ENCODE measurements at regions not wholly inside any gene's neighbourhood (a gene's known extent, or its start where the extent isn't known, plus 50 kb on each side); places are given as distances from the start of the nearest gene placed in this dataset.

DNA sequence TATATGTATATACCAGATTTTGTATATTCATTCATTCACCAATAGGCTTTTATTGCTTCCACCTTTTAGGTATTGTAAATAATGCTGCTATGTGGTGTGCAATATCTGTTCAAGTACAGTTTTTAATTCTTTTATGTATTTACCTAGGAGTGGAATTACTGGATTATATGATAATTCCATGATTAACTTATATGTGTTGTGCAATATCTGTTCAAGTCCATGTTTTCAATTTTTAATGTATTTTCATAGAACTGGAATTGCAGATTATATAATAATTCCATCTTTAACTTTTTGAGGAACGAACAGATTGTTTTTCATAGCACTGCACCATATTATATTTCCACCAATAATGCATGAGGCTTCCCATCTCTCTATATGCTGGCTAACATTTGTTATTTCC is 50.6 kb upstream of the L3MBTL4 start:
- H3K9me3 ChIP-seq (ENCODE audit: control insufficient read depth in 2 of 2, insufficient read depth in 1 of 2, low read depth in 1 of 2, low read length in 1 of 2) = no peaks in the 10 kb centered on the region
- H3K4me1 ChIP-seq (ENCODE audit: control insufficient read depth in 2 of 2, insufficient read depth in 2 of 2, low read length in 1 of 2) = no peaks in the 10 kb centered on the region
- no peaks in the 10 kb centered on the region for H3K27me3 ChIP-seq (ENCODE audit: control insufficient read depth in 1 of 2, insufficient read depth in 2 of 2, low read length in 2 of 2)
- 74 to 79% methylated on average over 1 of the region's 1 CpG for WGBS, 2 donors
- H3K36me3 ChIP-seq (ENCODE audit: control insufficient read depth in 2 of 2, insufficient read depth in 2 of 2, low read length in 1 of 2) = no peaks in the 10 kb centered on the region
- no peak overlapping the region for H3K4me3 ChIP-seq (ENCODE audit: low read depth in 1 of 2, low read length in 2 of 2)
- H3K27ac ChIP-seq (ENCODE audit: low read depth in 2 of 2, low read length in 1 of 2) = no peak overlapping the region

DNA sequence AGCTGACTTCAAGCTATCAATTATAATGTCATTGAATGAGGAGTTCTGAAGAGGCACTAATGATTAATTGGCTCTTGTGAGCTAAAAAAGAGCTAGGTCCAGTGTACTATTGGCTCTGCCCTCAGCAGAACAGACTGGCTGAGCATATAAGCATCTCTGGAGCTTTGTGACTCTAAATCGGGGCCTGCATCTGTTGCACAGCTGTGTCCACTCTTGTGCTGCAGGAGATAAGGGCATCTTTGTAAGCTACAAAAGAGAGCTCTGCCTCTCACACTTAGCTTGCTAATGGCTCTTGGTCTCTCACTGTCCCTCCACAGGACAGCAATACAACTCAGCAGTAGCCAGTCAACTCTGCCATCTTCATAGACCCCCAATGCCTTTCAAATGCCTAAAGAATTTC is 61.5 kb upstream of the L3MBTL4 start:
- 58 to 64% methylated on average over 1 of the region's 1 CpG for WGBS, 2 donors
- peaks cover 0 to 2% of the 10 kb centered on the region in 2 donors for H3K9me3 ChIP-seq (ENCODE audit: control insufficient read depth in 2 of 2, insufficient read depth in 1 of 2, low read depth in 1 of 2, low read length in 1 of 2)
- H3K4me3 ChIP-seq (ENCODE audit: low read depth in 1 of 2, low read length in 2 of 2) = no peak overlapping the region
- H3K4me1 ChIP-seq (ENCODE audit: control insufficient read depth in 2 of 2, insufficient read depth in 2 of 2, low read length in 1 of 2) = peaks cover 3% of the 10 kb centered on the region in 2 donors
- no peaks in the 10 kb centered on the region for H3K27me3 ChIP-seq (ENCODE audit: control insufficient read depth in 1 of 2, insufficient read depth in 2 of 2, low read length in 2 of 2)
- H3K36me3 ChIP-seq (ENCODE audit: control insufficient read depth in 2 of 2, insufficient read depth in 2 of 2, low read length in 1 of 2) = no peaks in the 10 kb centered on the region
- peak overlapping the region in 1 of 2 donors; percentile 42 for H3K27ac ChIP-seq (ENCODE audit: low read depth in 2 of 2, low read length in 1 of 2)

DNA sequence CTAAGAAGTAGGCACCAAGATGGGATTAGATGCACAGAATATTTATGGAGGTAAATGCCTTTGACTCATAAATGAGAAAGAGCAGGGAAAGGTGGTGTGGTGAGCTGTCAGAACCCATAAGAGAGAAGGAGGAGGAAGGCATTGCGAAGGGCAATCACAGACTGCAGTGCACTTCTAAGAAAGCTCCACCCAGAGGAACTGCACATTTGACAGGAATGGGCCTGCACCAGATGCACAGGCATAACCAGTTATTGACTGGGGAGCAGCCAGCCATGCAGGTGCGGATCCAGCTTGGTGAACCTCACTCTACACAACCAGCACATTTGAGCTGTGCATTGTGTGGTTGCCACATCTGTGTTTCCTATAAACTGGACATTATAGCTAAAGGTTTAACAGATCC is 62.2 kb upstream of the L3MBTL4 start:
- peaks cover 0 to 2% of the 10 kb centered on the region in 2 donors for H3K9me3 ChIP-seq (ENCODE audit: control insufficient read depth in 2 of 2, insufficient read depth in 1 of 2, low read depth in 1 of 2, low read length in 1 of 2)
- 56 to 65% methylated on average over 2 of the region's 2 CpGs for WGBS, 2 donors
- H3K36me3 ChIP-seq (ENCODE audit: control insufficient read depth in 2 of 2, insufficient read depth in 2 of 2, low read length in 1 of 2) = no peaks in the 10 kb centered on the region
- H3K27me3 ChIP-seq (ENCODE audit: control insufficient read depth in 1 of 2, insufficient read depth in 2 of 2, low read length in 2 of 2) = no peaks in the 10 kb centered on the region
- peak overlapping the region; percentile 8 to 42 for H3K27ac ChIP-seq (ENCODE audit: low read depth in 2 of 2, low read length in 1 of 2)
- H3K4me3 ChIP-seq (ENCODE audit: low read depth in 1 of 2, low read length in 2 of 2) = no peak overlapping the region
- H3K4me1 ChIP-seq (ENCODE audit: control insufficient read depth in 2 of 2, insufficient read depth in 2 of 2, low read length in 1 of 2) = peaks cover 3% of the 10 kb centered on the region in 2 donors

DNA sequence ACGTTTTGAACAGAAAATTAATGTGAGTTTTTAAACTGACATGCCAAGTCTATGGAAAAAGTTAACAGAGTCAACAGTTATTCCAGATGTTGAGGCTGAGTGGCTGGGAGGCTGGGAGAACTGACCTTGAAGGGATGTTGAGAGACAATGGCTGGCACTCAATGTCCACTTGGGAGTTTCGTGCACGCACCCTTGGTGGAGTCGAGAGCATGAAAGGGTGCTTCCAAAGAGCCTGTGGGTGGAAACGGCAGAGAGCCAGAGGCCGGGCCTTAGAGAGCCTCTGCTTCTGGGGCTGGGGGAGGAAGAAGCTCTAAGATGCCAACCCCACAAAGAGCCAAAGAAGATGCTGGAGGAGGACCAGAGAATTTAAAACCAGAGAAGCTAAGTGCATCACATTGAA is 63.4 kb upstream of the L3MBTL4 start:
- Histone ChIP-seq H3K27ac (ENCODE audit: low read depth in 2 of 2, low read length in 1 of 2) (no peak overlapping the region), H3K4me3 (ENCODE audit: low read depth in 1 of 2, low read length in 2 of 2) (no peak overlapping the region), H3K27me3 (ENCODE audit: control insufficient read depth in 1 of 2, insufficient read depth in 2 of 2, low read length in 2 of 2) (no peaks in the 10 kb centered on the region), H3K36me3 (ENCODE audit: control insufficient read depth in 2 of 2, insufficient read depth in 2 of 2, low read length in 1 of 2) (no peaks in the 10 kb centered on the region), H3K4me1 (ENCODE audit: control insufficient read depth in 2 of 2, insufficient read depth in 2 of 2, low read length in 1 of 2) (peaks cover 3% of the 10 kb centered on the region in 2 donors), H3K9me3 (ENCODE audit: control insufficient read depth in 2 of 2, insufficient read depth in 1 of 2, low read depth in 1 of 2, low read length in 1 of 2) (peaks cover 0 to 1% of the 10 kb centered on the region in 2 donors)
- 63 to 66% methylated on average over 6 of the region's 6 CpGs for WGBS, 2 donors

DNA sequence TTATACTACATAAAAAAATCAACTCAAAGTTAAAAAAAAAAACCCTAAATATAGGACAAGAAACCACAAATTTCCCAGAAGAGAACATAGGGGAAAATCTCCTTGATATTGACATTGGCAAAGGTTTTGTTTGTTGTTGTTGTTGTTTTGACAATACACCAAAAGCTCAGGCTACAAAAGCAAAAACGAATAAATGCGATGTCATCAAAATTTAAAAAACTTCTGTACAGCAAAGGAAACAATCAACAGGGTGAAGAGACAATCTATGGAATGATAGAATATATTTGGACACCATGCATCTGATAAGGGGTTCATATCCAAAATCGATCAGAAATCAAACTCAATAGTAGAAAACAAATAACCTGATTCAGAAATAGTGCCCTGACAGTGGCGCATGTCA is 65.0 kb upstream of the L3MBTL4 start:
- no peak overlapping the region for H3K4me3 ChIP-seq (ENCODE audit: low read depth in 1 of 2, low read length in 2 of 2)
- no peak overlapping the region for H3K27ac ChIP-seq (ENCODE audit: low read depth in 2 of 2, low read length in 1 of 2)
- H3K9me3 ChIP-seq (ENCODE audit: control insufficient read depth in 2 of 2, insufficient read depth in 1 of 2, low read depth in 1 of 2, low read length in 1 of 2) = no peaks in the 10 kb centered on the region
- 85 to 90% methylated on average over 4 of the region's 4 CpGs for WGBS, 2 donors
- no peaks in the 10 kb centered on the region for H3K27me3 ChIP-seq (ENCODE audit: control insufficient read depth in 1 of 2, insufficient read depth in 2 of 2, low read length in 2 of 2)
- no peaks in the 10 kb centered on the region for H3K36me3 ChIP-seq (ENCODE audit: control insufficient read depth in 2 of 2, insufficient read depth in 2 of 2, low read length in 1 of 2)
- H3K4me1 ChIP-seq (ENCODE audit: control insufficient read depth in 2 of 2, insufficient read depth in 2 of 2, low read length in 1 of 2) = peaks cover 3 to 6% of the 10 kb centered on the region in 2 donors

DNA sequence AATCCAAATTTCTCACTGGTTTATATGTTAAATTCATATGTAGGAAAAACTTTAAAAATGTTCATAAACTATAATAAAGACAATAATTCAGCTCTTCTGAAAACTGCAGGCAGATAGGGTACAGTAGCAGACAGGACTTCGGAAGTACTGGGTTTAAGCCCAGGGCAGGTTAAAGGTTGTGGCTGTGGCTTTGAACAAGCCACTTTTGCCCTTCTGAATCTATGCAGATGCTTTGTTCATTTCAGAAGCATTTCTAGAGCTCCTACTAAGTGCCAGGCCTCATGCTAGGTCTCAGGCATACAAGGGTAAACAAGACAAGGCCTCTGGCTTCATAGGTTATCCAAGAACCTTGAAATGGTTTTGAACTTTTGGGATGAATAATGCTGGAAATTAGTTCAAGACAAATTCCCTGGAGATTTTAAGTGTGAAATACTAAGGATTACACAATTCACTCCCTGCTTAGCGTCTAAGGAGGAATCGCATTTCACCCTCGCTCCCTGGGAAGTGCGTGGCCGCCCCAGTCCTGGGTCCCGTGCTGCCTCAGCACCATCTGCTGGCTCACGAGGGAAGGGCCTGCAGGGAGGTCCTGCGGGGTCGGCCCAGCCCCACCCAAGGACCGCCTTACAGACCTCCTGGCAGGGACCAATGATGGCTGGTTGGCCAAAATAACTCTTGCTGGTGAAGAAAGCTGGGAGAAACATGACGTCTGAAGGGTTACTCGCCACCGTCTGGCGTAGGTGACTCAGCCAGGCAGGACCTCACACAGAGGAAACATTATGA is 67.7 kb upstream of the L3MBTL4 start:
- Histone ChIP-seq H3K4me1 (ENCODE audit: control insufficient read depth in 2 of 2, insufficient read depth in 2 of 2, low read length in 1 of 2) (peaks cover 0 to 6% of the 10 kb centered on the region in 2 donors), H3K4me3 (ENCODE audit: low read depth in 1 of 2, low read length in 2 of 2) (peak overlapping the region in 1 of 2 donors; percentile 2), H3K36me3 (ENCODE audit: control insufficient read depth in 2 of 2, insufficient read depth in 2 of 2, low read length in 1 of 2) (no peaks in the 10 kb centered on the region), H3K27ac (ENCODE audit: low read depth in 2 of 2, low read length in 1 of 2) (no peak overlapping the region), H3K9me3 (ENCODE audit: control insufficient read depth in 2 of 2, insufficient read depth in 1 of 2, low read depth in 1 of 2, low read length in 1 of 2) (no peaks in the 10 kb centered on the region), H3K27me3 (ENCODE audit: control insufficient read depth in 1 of 2, insufficient read depth in 2 of 2, low read length in 2 of 2) (no peaks in the 10 kb centered on the region)
- WGBS, 2 donors = 21 to 25% methylated on average over 15 of the region's 15 CpGs

DNA sequence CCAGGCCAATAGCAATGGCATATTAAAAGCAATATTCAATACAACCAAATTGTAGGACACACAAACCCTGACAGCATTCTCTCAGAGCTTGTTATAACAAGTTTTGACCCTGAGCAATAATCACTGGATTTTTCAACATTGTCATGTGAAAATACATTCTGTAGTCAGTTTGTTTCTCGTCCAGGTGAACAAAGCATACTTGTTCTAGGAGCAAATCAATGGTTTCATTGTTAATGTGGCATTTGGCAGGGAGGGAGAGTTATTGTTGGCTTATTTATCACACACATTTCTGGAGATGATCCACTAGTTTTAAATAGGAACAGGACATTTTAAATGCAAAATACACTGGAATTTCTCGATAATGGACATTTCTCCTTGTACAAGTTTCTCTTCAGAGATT is 69.9 kb upstream of the L3MBTL4 start:
- H3K4me1 ChIP-seq (ENCODE audit: control insufficient read depth in 2 of 2, insufficient read depth in 2 of 2, low read length in 1 of 2) = peaks cover 0 to 3% of the 10 kb centered on the region in 2 donors
- no peak overlapping the region for H3K27ac ChIP-seq (ENCODE audit: low read depth in 2 of 2, low read length in 1 of 2)
- no peak overlapping the region for H3K4me3 ChIP-seq (ENCODE audit: low read depth in 1 of 2, low read length in 2 of 2)
- no peaks in the 10 kb centered on the region for H3K36me3 ChIP-seq (ENCODE audit: control insufficient read depth in 2 of 2, insufficient read depth in 2 of 2, low read length in 1 of 2)
- H3K27me3 ChIP-seq (ENCODE audit: control insufficient read depth in 1 of 2, insufficient read depth in 2 of 2, low read length in 2 of 2) = no peaks in the 10 kb centered on the region
- H3K9me3 ChIP-seq (ENCODE audit: control insufficient read depth in 2 of 2, insufficient read depth in 1 of 2, low read depth in 1 of 2, low read length in 1 of 2) = no peaks in the 10 kb centered on the region
- WGBS, 2 donors = 44 to 47% methylated on average over 2 of the region's 2 CpGs

DNA sequence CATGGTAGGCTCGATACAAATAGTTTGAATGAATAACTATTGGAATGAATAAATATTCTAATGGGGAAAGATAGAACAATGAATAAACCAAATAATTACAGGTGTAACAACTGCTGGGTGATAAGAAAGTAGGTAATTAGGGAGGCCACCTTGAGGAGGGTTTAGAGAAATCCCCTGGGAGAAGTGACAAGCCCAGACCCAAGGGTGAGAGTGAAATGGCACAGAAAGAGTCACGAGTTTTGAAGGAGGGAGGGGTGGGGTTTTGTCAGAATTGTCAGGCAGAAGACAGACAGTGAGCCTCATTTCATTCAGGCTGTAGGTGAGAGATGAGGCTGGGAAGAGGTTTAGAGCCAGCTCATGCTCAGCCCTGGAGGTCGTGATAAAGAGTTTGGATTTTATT is 71.6 kb upstream of the L3MBTL4 start:
- Histone ChIP-seq H3K36me3 (ENCODE audit: control insufficient read depth in 2 of 2, insufficient read depth in 2 of 2, low read length in 1 of 2) (no peaks in the 10 kb centered on the region), H3K4me3 (ENCODE audit: low read depth in 1 of 2, low read length in 2 of 2) (no peak overlapping the region), H3K27ac (ENCODE audit: low read depth in 2 of 2, low read length in 1 of 2) (no peak overlapping the region), H3K27me3 (ENCODE audit: control insufficient read depth in 1 of 2, insufficient read depth in 2 of 2, low read length in 2 of 2) (no peaks in the 10 kb centered on the region), H3K4me1 (ENCODE audit: control insufficient read depth in 2 of 2, insufficient read depth in 2 of 2, low read length in 1 of 2) (peaks cover 0 to 3% of the 10 kb centered on the region in 2 donors), H3K9me3 (ENCODE audit: control insufficient read depth in 2 of 2, insufficient read depth in 1 of 2, low read depth in 1 of 2, low read length in 1 of 2) (no peaks in the 10 kb centered on the region)
- WGBS, 2 donors = 35 to 50% methylated on average over 3 of the region's 3 CpGs

DNA sequence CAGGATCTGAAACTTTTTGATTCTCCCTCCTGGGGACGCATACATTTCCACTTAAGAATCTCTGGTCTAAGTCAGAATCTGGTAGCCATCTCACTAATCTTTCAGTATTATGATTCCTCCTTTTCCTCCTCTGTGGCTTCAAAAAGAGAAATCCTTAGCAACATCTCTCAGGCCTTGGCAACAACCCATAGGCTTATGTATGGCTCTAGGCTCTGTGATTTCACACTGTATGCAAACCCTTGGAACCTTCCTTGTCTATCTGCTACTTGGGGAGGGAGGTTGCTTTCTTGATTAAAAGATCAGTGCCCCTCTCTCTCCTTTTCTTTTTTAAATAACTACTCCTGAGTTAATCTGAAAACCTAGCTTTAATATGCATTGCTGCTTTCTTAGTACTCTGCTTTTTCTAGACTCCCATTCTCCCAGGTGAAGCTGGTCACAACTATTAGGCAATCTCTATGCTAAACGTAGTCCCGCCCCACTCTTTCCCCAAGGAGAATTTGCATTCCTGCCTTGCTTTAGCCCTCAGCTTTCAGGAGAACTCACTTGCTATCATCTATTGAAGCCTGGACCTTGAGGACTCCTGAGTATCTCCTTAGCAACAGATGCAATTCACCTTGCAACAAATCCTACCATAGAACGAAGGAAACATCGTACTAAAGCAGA is 72.2 kb upstream of the L3MBTL4 start:
- Histone ChIP-seq H3K4me3 (ENCODE audit: low read depth in 1 of 2, low read length in 2 of 2) (no peak overlapping the region), H3K4me1 (ENCODE audit: control insufficient read depth in 2 of 2, insufficient read depth in 2 of 2, low read length in 1 of 2) (peaks cover 0 to 3% of the 10 kb centered on the region in 2 donors), H3K9me3 (ENCODE audit: control insufficient read depth in 2 of 2, insufficient read depth in 1 of 2, low read depth in 1 of 2, low read length in 1 of 2) (no peaks in the 10 kb centered on the region), H3K27me3 (ENCODE audit: control insufficient read depth in 1 of 2, insufficient read depth in 2 of 2, low read length in 2 of 2) (no peaks in the 10 kb centered on the region), H3K27ac (ENCODE audit: low read depth in 2 of 2, low read length in 1 of 2) (no peak overlapping the region), H3K36me3 (ENCODE audit: control insufficient read depth in 2 of 2, insufficient read depth in 2 of 2, low read length in 1 of 2) (no peaks in the 10 kb centered on the region)
- WGBS, 2 donors = 72 to 80% methylated on average over 5 of the region's 5 CpGs

DNA sequence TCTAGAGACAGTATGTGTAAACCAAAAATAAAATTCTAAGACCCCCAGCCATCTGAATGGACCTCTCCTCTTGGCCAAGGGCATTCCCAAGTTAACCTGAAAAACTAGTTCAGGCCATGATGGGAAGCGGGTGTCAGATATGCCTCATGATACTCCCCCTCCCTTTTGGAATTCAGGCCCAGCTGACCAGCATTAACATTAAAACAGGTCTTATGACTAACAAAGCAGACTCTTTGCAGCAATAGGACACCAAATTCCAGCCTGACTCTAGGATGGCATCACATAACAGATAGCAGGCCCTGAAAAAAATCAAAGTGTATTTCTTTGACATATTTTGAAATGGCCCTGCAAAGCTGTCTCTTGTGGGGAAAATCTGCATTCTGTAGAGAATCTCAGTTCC is 73.3 kb upstream of the L3MBTL4 start:
- no peak overlapping the region for H3K4me3 ChIP-seq (ENCODE audit: low read depth in 1 of 2, low read length in 2 of 2)
- no peaks in the 10 kb centered on the region for H3K27me3 ChIP-seq (ENCODE audit: control insufficient read depth in 1 of 2, insufficient read depth in 2 of 2, low read length in 2 of 2)
- H3K4me1 ChIP-seq (ENCODE audit: control insufficient read depth in 2 of 2, insufficient read depth in 2 of 2, low read length in 1 of 2) = peaks cover 0 to 3% of the 10 kb centered on the region in 2 donors
- WGBS, 2 donors = 71 to 82% methylated on average over 1 of the region's 1 CpG
- no peak overlapping the region for H3K27ac ChIP-seq (ENCODE audit: low read depth in 2 of 2, low read length in 1 of 2)
- H3K36me3 ChIP-seq (ENCODE audit: control insufficient read depth in 2 of 2, insufficient read depth in 2 of 2, low read length in 1 of 2) = no peaks in the 10 kb centered on the region
- no peaks in the 10 kb centered on the region for H3K9me3 ChIP-seq (ENCODE audit: control insufficient read depth in 2 of 2, insufficient read depth in 1 of 2, low read depth in 1 of 2, low read length in 1 of 2)
